Fibroblast of skin of abdomen (primary cell): ENCODE measurements at regions not wholly inside any gene's neighbourhood (a gene's known extent, or its start where the extent isn't known, plus 50 kb on each side); places are given as distances from the start of the nearest gene placed in this dataset.

Experiments used
- DNase-seq: peaks from one replicate; pipeline ENCODE4 v3.0.0-alpha.2; 2013

DNA sequence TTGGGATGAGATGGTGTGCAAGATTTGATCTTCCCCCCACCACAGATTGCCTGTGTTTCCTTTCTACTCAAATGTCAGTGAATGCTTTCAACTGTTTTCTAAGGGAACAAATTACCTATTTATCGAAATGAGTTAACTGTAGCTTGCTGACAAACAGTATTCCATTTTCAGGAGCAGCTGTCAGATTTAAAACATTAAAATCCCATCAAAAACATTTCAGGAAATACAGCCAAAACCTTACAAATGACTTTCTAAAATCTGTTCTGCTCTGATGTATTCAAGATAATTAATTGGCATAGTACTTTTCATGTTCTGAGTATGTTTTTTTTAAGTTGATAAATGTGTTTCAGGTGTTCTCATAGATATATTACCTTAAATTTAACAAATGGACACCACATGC is 158.0 kb upstream of the DMRTA1 start:
- no peak for DNase-seq

- peak; percentile 50 for DNase-seq
Measured at GRCh38 chr9:22307013-22307711, 139.5 kb upstream of the DMRTA1 start.

DNA sequence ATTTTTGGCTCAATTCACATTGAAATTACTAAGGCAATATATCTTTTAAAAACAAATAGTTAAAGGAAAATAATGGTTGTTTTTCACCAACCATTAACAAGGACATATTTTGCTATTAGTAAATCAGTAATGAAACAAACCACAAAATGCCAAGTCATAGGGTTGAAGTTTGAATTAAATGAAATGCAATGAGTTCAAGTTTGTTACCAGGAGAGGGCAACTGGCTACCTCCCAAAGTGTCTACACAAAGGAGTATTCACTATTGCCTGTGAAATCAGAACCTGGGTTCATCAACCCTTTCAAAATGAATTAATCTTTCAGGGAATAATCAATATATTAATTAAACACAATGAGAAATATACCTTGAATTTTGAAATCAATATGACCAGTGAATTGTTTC is 138.4 kb upstream of the DMRTA1 start:
- no peak for DNase-seq

DNA sequence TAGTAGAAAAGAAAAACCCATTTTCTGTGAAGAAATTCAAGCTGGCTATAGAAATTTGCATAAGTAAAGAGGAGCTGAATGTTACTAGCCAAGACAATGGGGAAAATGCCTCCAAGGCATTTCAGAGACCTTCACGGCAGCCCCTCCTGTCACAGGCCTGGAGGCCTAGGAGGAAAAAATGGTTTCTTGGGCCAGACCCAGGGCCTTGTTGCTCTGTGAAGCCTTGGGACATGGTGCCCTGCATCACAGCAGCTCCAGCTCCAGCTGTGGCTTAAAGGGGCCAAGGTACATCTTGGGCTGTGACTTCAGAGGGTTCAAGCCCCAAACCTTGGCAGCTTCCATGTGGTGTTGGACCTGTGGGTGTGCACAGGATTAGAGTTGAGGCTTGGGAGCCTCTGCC is 130.0 kb upstream of the DMRTA1 start:
- no peak for DNase-seq

DNA sequence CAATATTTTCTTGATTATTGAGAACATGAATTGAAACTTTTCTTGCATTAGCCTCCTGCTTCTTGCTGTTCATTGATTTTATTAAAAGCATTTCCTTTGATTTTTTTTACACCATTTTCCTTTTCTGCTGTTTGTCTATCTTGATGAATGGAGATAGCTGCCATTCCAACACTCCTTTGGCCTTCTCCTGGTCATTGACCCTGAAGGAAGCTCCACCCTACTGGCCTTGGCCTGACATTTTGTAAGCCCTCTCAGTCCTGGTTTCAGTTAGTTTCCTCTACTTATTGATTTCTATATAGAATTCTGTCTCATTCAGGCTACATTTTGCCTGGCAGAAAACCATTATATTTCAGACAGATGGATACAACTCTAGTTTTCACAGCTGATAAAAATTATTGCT is 115.1 kb upstream of the DMRTA1 start:
- no peak for DNase-seq

DNA sequence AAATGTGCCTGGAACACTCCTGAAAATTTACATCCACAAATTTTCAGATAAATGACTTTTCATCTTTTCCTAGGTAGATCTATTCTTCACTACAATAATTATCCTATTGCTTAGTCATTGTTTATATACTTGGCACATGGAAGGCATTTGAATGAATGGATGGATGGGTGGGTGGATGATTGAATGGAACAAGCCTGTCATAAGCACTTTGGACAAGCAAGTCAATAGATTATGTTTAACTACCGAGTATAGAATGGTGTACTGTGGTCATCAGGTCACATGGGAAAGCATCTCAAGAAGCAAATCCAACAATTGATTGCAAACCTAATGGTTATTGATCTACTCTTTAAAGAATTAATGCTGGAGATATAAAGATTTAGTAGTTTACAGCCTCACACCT is 114.4 kb upstream of the DMRTA1 start:
- no peak for DNase-seq

DNA sequence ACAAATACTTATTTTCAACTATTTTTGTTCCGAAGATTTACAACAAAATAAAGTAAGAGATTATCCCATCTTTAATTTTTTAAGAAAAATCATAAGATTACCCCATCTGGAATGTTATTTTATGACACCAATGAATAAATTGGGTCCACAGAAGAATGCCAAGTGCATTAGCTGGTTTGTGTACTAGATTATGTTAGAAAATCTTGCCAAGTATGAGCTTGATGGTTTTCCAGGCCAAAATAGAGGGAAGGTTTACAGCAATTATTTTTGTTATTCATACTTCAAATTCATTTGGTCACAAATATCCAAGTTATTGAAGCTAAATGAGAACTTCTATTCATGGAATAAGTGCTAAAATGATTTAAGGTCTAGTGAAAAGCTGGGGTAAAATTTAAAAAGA is 109.4 kb upstream of the DMRTA1 start:
- DNase-seq: no peak

GRCh38 chr9:22342491-22343217 is 104.0 kb upstream of the DMRTA1 start:
- peak; percentile 43 for DNase-seq

DNA sequence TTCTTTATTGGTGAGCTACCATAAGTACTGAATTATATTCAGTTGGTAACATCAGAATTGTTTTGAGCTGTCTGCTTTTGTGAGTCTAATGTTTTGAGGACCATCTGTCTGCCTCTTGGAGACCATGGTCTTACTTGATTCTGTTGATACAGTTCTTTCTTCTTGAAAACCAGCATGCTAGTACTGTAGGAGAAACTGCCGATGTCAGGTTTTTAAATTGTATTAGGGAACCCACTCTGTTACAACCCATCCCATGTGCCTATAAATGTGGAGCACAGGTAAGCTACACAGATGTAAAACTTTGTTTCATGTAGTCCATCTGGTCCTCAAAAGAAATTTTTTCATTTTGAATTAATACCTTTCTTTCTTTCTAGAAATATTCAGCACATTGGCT is 103.4 kb upstream of the DMRTA1 start:
- DNase-seq: no peak

- no peak for DNase-seq
Measured at GRCh38 chr9:22354699-22355384, 91.8 kb upstream of the DMRTA1 start.

GRCh38 chr9:22356985-22357384 is 89.6 kb upstream of the DMRTA1 start:
- no peak for DNase-seq

DNA sequence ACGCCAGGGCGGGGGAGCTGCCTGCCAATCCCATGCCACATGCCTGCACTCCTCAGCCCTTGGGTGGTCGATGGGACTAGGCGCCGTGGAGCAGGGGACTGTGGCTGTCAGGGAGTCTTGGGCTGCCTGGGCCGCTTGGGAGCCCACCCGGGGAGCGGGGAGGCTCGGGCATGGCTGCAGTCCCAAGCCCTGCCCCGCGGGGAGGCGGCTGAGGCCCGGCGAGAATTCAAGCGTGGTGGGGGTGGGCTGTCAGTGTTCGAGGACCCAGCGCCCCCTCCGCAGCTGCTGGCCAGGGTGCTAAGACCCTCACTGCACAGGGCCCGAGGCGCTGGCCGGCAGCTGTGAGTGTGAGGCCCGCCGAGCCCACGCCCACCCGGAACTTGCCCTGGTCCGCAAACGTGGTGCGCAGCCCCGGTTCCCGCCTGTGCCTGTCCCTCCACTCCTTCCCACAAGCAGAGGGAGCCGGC is 83.2 kb upstream of the DMRTA1 start:
- DNase-seq: no peak

GRCh38 chr9:22373636-22374035 is 73.0 kb upstream of the DMRTA1 start:
- DNase-seq: no peak

- DNase-seq: no peak
Measured at GRCh38 chr9:22374051-22374450, 72.6 kb upstream of the DMRTA1 start.

- no peak for DNase-seq
Measured at GRCh38 chr9:22379272-22379671, 67.4 kb upstream of the DMRTA1 start.

DNA sequence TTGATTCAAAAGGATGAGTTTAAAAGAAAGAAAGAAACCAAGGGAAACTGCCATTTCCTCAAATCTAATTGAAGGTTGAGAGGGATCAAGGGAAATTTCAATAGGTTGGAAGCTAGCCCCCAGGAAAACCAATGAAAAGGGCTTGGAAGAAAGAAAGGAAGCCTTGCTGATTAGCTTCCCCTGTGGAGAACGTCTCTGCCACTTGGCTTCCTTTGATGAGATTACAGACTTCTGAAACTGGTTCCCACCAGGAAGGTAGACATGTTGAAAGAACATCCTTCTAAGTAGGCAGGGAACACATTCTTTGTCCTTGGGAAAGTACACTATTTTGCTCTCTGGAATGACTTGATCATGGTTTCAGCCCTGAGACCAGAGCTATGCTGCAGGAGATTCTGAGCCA is 65.5 kb upstream of the DMRTA1 start:
- no peak for DNase-seq

DNA sequence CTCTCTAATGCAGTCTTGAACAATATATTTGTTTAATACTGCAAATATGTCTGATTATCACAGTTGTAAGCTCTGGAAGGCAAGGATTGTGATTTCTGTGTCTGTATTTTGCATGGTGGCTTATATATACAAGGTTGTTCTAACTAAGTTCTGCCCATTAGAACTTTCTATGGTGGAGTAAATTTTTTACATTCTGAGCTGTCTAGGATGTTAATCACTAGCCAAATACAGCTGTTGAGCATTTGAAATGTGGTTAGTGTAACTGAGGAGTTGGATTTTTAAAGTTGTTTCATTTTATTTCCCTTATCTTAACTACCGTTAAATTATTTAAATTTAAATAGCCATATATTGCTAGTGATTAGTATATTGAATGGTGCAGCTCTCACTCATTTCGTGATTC is 64.3 kb upstream of the DMRTA1 start:
- no peak for DNase-seq

DNA sequence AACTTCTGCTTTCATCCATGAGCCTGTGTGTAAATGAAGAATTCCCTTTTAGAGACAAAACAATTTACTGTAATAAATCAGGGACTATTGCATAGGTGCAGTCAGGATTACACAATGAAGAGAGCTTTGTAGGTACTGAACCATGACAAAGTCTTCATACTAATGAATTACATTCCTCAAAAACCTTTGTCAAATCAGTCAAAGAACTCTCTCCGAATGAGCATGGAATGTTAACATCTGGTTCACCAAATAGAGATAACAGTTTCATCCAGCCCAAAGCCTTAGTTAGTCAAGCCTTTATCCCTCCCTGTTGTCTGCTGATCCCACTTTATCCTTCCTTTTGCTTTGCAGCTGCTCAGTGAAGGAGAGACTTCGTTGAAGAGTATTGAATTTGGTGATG is 62.9 kb upstream of the DMRTA1 start:
- DNase-seq: no peak

DNA sequence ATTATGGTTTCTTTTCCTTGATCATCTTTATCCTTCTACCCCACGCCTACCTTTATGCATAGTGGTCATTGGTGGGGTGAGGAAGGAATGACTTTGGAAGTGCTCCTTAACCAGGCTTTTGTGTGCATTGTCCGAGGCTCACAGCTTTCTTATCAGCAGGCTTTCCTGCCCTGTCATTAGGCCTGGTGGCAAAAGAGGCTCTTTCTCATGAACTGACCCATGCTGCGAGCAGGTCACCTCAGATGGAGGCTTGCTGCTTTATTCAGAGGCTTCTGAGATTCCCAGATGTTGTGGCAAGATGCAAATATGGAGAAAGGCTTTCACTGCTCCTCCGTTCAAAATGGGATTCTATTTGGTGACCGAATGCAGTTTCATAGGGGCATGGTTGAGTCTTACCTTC is 57.4 kb upstream of the DMRTA1 start:
- DNase-seq: no peak

GRCh38 chr9:22392523-22392922 is 54.1 kb upstream of the DMRTA1 start:
- no peak for DNase-seq

DNA sequence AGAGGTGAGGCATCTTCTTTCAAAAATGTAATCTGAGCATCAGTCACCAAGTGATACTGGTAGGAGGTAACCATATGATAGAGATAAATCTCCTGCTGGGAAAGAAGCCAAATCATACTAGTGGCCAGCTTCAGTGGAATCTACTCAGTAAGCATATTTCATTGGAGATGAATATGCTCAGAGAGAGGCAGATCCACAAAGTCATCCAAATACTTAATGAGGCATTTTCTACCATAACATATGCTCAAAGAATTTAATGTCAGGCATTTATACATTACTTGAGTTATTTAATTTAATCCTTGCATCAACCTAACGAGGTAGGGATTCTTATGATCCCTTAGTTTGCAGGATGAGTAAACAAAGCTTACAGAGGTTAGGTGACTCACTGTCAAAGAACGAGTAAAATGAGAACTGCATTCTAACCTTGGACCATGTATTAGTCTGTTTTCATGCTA is 50.9 kb upstream of the DMRTA1 start:
- DNase-seq: peak; percentile 9
